Kidney (tissue), 13 donors: ENCODE measurements at regions not wholly inside any gene's neighbourhood (a gene's known extent, or its start where the extent isn't known, plus 50 kb on each side); places are given as distances from the start of the nearest gene placed in this dataset.

Source experiments
- DNase-seq, 5 donors: peaks; one replicate each; pipeline ENCODE4 v3.0.0-alpha.2; 2013 to 2020
- FAIRE-seq: peaks from 2 replicates; lab custom pipeline; 2012; peaks lifted over from hg19 to GRCh38; lab: Jason Lieb, UNC
- H3K27ac ChIP-seq, 2 donors: one replicate each; pipeline ENCODE4 v1.7.0; 2013; ENCODE audit warnings: low read depth in 2 of 2, low read length in 2 of 2, inconsistent platforms in 1 of 2
- H3K27me3 ChIP-seq: one replicate; pipeline ENCODE4 v1.7.1; 2013; ENCODE audit warnings: low read length, inconsistent platforms; ENCODE audit not compliant: control insufficient read depth, insufficient read depth
- H3K36me3 ChIP-seq, 3 donors: one replicate each; pipeline versions ENCODE4 v1.7.0 to v1.7.1; 2013; ENCODE audit warnings: low read length in 3 of 3, control low read depth in 1 of 3, inconsistent platforms in 1 of 3; ENCODE audit not compliant: insufficient read depth in 3 of 3, control insufficient read depth in 2 of 3
- H3K4me1 ChIP-seq, 3 donors: one replicate each; pipeline versions ENCODE4 v1.7.0 to v1.7.1; 2013; ENCODE audit warnings: low read length in 3 of 3, inconsistent platforms in 1 of 3, low read depth in 1 of 3; ENCODE audit not compliant: control insufficient read depth in 2 of 3, insufficient read depth in 2 of 3
- H3K4me3 ChIP-seq, 3 donors: one replicate each; pipeline versions ENCODE4 v1.7.0 to v1.8.1; 2013; ENCODE audit warnings: low read length in 3 of 3, control low read depth in 1 of 3, inconsistent platforms in 1 of 3
- H3K9ac ChIP-seq, 3 donors: one replicate each; pipeline versions ENCODE4 v1.7.0 to v1.7.1; 2013; ENCODE audit warnings: low read length in 3 of 3, control low read depth in 1 of 3, inconsistent platforms in 1 of 3
- H3K9me3 ChIP-seq, 3 donors: one replicate each; pipeline versions ENCODE4 v1.7.0 to v1.7.1; 2013; ENCODE audit warnings: low read length in 3 of 3, control low read depth in 1 of 3, inconsistent platforms in 1 of 3; ENCODE audit not compliant: control insufficient read depth in 2 of 3, insufficient read depth in 1 of 3
- CTCF ChIP-seq: IDR thresholded peaks from 3 replicates; pipeline ENCODE4 v1.5.1; 2012; ENCODE audit warnings: mild to moderate bottlenecking, moderate library complexity, borderline replicate concordance; ENCODE audit not compliant: insufficient read depth; ENCODE audit errors: extremely low read depth
- intact Hi-C: fragments of 100-400 bp; cut with DNase I; formaldehyde crosslinking; loops from one replicate; pipeline ENCODE4 v1.11.1; 2022
- donor health status: control.
- donor health status: control.
- donor health status: control.
- donor health status: control.
- donor health status: control.
- donor health status: DM: yes; HTN: yes; CAD: no.
- donor health status: Normal renal cell carcinoma (clear cell type).

DNA sequence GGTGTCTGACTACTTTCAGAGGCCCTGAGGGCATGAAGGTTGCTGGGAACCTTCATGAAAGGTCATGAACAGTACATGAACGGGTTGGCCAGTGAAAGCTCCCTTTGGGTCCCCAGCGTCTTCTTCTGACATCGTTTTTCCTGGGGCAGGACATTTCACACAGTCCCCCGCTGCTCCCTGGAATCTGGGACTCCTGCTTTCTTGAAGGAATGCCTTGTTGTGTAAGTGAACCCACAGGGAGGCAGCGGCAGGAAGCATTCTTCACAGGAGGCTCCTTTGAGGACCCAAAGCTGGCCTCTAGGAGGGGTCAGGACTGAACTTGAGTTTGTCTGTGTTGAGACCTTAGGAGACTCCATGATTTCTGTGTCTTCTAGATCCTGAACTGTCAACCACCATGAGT is 144.3 kb downstream of the KCNE4 start:
- Histone ChIP-seq H3K27me3 (no peaks in the 10 kb centered on the region), H3K4me1 (no peaks in the 10 kb centered on the region), H3K36me3 (no peaks in the 10 kb centered on the region), H3K27ac (no peak overlapping the region), H3K9me3 (no peaks in the 10 kb centered on the region), H3K4me3 (no peak overlapping the region), H3K9ac (no peak overlapping the region)
- DNase-seq = no peak
- intact Hi-C loops = no loop called here
- FAIRE-seq = no peak
- TF ChIP-seq CTCF = no peak

- no peak for FAIRE-seq
- no peak overlapping the region for H3K27ac ChIP-seq
- no peak overlapping the region for H3K4me3 ChIP-seq
- no peak for DNase-seq
- intact Hi-C loops = no loop called here
- H3K9ac ChIP-seq = no peak overlapping the region
- H3K27me3 ChIP-seq = no peaks in the 10 kb centered on the region
- no peak for TF ChIP-seq CTCF
- no peaks in the 10 kb centered on the region for H3K36me3 ChIP-seq
- H3K4me1 ChIP-seq = no peaks in the 10 kb centered on the region
- H3K9me3 ChIP-seq = no peaks in the 10 kb centered on the region
These were observed 145.1 kb downstream of the KCNE4 start for GRCh38 chr2:223197046-223197445.

- H3K9ac ChIP-seq = no peak overlapping the region
- intact Hi-C loops = no loop called here
- no peak overlapping the region for H3K27ac ChIP-seq
- FAIRE-seq = no peak
- no peaks in the 10 kb centered on the region for H3K4me1 ChIP-seq
- no peak for DNase-seq
- H3K36me3 ChIP-seq = no peaks in the 10 kb centered on the region
- TF ChIP-seq CTCF = no peak
- H3K4me3 ChIP-seq = no peak overlapping the region
- no peaks in the 10 kb centered on the region for H3K27me3 ChIP-seq
- H3K9me3 ChIP-seq = no peaks in the 10 kb centered on the region
These were observed 147.8 kb downstream of the KCNE4 start for GRCh38 chr2:223199531-223200515.
